K562 (cell line): ENCODE measurements at regions not wholly inside any gene's neighbourhood (a gene's known extent, or its start where the extent isn't known, plus 50 kb on each side); places are given as distances from the start of the nearest gene placed in this dataset.

Experiments
- ATAC-seq: fragments of 200-7000 bp; cut with Tn5 transposase; 3 replicates; pipeline ENCODE4 v1.9.1; 2020; ENCODE audit warnings: moderate library complexity
- BruUV-seq: library from RNA; stranded (reverse); fragments of 400-500 nt; replicated peaks from 2 replicates; lab custom pipeline; 2021; lab: Mats Ljungman, UMichigan
- CTCF ChIA-PET: fragments of 300-600 bp; formaldehyde crosslinking; extraction: SDS; loops from one replicate; lab custom pipeline; 2021; ENCODE audit warnings: low intra/inter-chr PET ratio; lab: Yijun Ruan, JAX
- POLR2A ChIA-PET: fragments of 300-600, 350-650 bp; sonication (Branson Sonifier 250); formaldehyde crosslinking; extraction: SDS; loops from one replicate; lab custom pipeline; 2021; ENCODE audit warnings: antibody characterized with exemption, inconsistent platforms; lab: Yijun Ruan, JAX
- DNase-seq, 4 experiments: peaks; one replicate each; pipeline versions ENCODE4 v3.0.0 to v3.0.0-alpha.2; 2011 to 2018; ENCODE audit warnings: low spot score in 3 of 4, mixed read lengths in 3 of 4; ENCODE audit errors: extremely low read depth in 1 of 4
- FAIRE-seq: peaks from 2 replicates; lab custom pipeline; 2011; peaks lifted over from hg19 to GRCh38; lab: Jason Lieb, UNC
- H2AFZ ChIP-seq: 2 replicates; pipeline ENCODE4 v1.6.0; 2011; ENCODE audit warnings: low read depth, low read length, control low read depth, inconsistent platforms
- H3K27ac ChIP-seq: fragments of 200-600 bp; 3 replicates; pipeline ENCODE4 v1.8.0; 2011; ENCODE audit warnings: low read depth, mild to moderate bottlenecking, control low read depth, inconsistent platforms, low read length, moderate library complexity, mixed read lengths; ENCODE audit errors: extremely low read depth
- H3K27me3 ChIP-seq, 2 experiments: fragments of 300-600 bp in 1 of 2; 2 replicates in 1 of 2; 3 replicates in 1 of 2; pipeline versions ENCODE4 v1.6.0 to v1.8.0; 2011; ENCODE audit warnings: inconsistent platforms in 2 of 2, low read length in 2 of 2, mild to moderate bottlenecking in 1 of 2, mixed read lengths in 1 of 2, moderate library complexity in 1 of 2; ENCODE audit not compliant: control insufficient read depth in 2 of 2, insufficient read depth in 2 of 2
- H3K36me3 ChIP-seq: fragments of 300-600 bp; 3 replicates; pipeline ENCODE4 v1.8.0; 2011; ENCODE audit warnings: mild to moderate bottlenecking, low read length, inconsistent platforms; ENCODE audit not compliant: control insufficient read depth, insufficient read depth
- H3K4me1 ChIP-seq, 2 experiments: fragments of 200-600 bp in 1 of 2; replicated peaks in 1 of 2; 2 replicates in 1 of 2; 3 replicates in 1 of 2; pipeline versions ENCODE4 v1.5.1 to v1.8.0; 2011; ENCODE audit warnings: inconsistent platforms in 2 of 2, low read length in 2 of 2, mild to moderate bottlenecking in 1 of 2, mixed read lengths in 1 of 2, moderate library complexity in 1 of 2; ENCODE audit not compliant: control insufficient read depth in 2 of 2, insufficient read depth in 2 of 2
- H3K4me2 ChIP-seq: 2 replicates; pipeline ENCODE4 v1.6.1; 2011; ENCODE audit warnings: low read length, control low read depth, inconsistent platforms, mixed read lengths; ENCODE audit not compliant: insufficient read depth
- H3K4me3 ChIP-seq: fragments of 200-600 bp; sonication (generic), shearing (Covaris generic); 2 replicates; pipeline ENCODE4 v1.5.1; 2016; ENCODE audit warnings: control low read depth, inconsistent platforms
- H3K79me2 ChIP-seq: fragments of 200-600 bp; 3 replicates; pipeline ENCODE4 v1.8.0; 2011; ENCODE audit warnings: low read length, inconsistent platforms; ENCODE audit not compliant: control insufficient read depth, insufficient read depth
- H3K9ac ChIP-seq, 2 experiments: 2 replicates each; pipeline versions ENCODE4 v1.6.0 to v1.6.1; 2011; ENCODE audit warnings: low read depth in 2 of 2, low read length in 2 of 2, control low read depth in 1 of 2, inconsistent platforms in 1 of 2, mild to moderate bottlenecking in 1 of 2, mixed read lengths in 1 of 2; ENCODE audit not compliant: insufficient read depth in 1 of 2
- H3K9me1 ChIP-seq: one replicate; pipeline ENCODE4 v1.6.0; 2011; ENCODE audit warnings: inconsistent platforms, mild to moderate bottlenecking, low read length, moderate library complexity; ENCODE audit not compliant: control insufficient read depth, insufficient read depth
- H3K9me3 ChIP-seq: replicated peaks from 2 replicates; pipeline ENCODE4 v1.5.1; 2011; ENCODE audit warnings: low read depth, low read length, inconsistent platforms; ENCODE audit not compliant: control insufficient read depth, insufficient read depth
- H4K20me1 ChIP-seq: replicated peaks from 2 replicates; pipeline ENCODE4 v1.6.1; 2011; ENCODE audit warnings: low read length, inconsistent platforms, mixed read lengths; ENCODE audit not compliant: control insufficient read depth, insufficient read depth
- FOXM1 ChIP-seq, 2 experiments: fragments of 450-650 bp in 1 of 2; sonication (generic) in 1 of 2; formaldehyde crosslinking in 1 of 2; IDR thresholded peaks; 2 replicates each; pipeline versions ENCODE4 v1.6.1 to v1.9.0; 2017 to 2022; ENCODE audit warnings: low read depth in 2 of 2, mild to moderate bottlenecking in 2 of 2, missing genetic modification reagents in 1 of 2, moderate library complexity in 1 of 2
- FOXP4 ChIP-seq: sonication (generic); formaldehyde crosslinking; IDR thresholded peaks from 2 replicates; pipeline ENCODE4 v1.8.0; 2022; ENCODE audit warnings: mild to moderate bottlenecking, missing genetic modification reagents, borderline replicate concordance
- HCFC1 ChIP-seq: IDR thresholded peaks from 2 replicates; pipeline ENCODE4 v1.6.1; 2012; ENCODE audit warnings: low read depth, low read length, improper control_type of control experiment
- HINFP ChIP-seq: fragments of 450-650 bp; conservative IDR thresholded peaks from 2 replicates; pipeline ENCODE4 v1.6.1; 2016; ENCODE audit warnings: missing genetic modification characterization, low read depth, mild to moderate bottlenecking, control low read depth, missing compliant biosample characterization
- HNRNPLL ChIP-seq: fragments of 200-400 bp; formaldehyde crosslinking; IDR thresholded peaks from 2 replicates; pipeline ENCODE4 v1.6.1; 2017; ENCODE audit warnings: low read length, low read depth, mild to moderate bottlenecking; ENCODE audit not compliant: poor library complexity, severe bottlenecking
- MTA3 ChIP-seq: fragments of 450-650 bp; formaldehyde crosslinking; IDR thresholded peaks from 2 replicates; pipeline ENCODE4 v1.6.1; 2017; ENCODE audit warnings: mild to moderate bottlenecking, borderline replicate concordance
- PCBP2 ChIP-seq: fragments of 200-400 bp; formaldehyde crosslinking; IDR thresholded peaks from 2 replicates; pipeline ENCODE4 v1.6.1; 2018; ENCODE audit warnings: low read length, low read depth, mild to moderate bottlenecking, moderate library complexity; ENCODE audit not compliant: poor library complexity, severe bottlenecking
- SNRNP70 ChIP-seq: fragments of 200-400 bp; formaldehyde crosslinking; optimal IDR thresholded peaks from 2 replicates; pipeline ENCODE3; 2017; ENCODE audit warnings: low read depth, low read length
- ZNF165 ChIP-seq: fragments of 250-450 bp; sonication (Bioruptor Pico); IDR thresholded peaks from 2 replicates; pipeline ENCODE4 v1.4.0; 2020; ENCODE audit warnings: borderline replicate concordance
- ZNF253 ChIP-seq: fragments of 250-450 bp; sonication (Bioruptor Pico); conservative IDR thresholded peaks from 2 replicates; pipeline ENCODE4 v1.6.1; 2021; ENCODE audit warnings: mild to moderate bottlenecking
- ZNF263 ChIP-seq: sonication (generic); formaldehyde crosslinking; IDR thresholded peaks from 2 replicates; pipeline ENCODE4 v1.8.0; 2022; ENCODE audit warnings: mild to moderate bottlenecking, missing genetic modification reagents, borderline replicate concordance
- ZNF511 ChIP-seq: sonication (generic); formaldehyde crosslinking; IDR thresholded peaks from 2 replicates; pipeline ENCODE4 v1.8.0; 2022; ENCODE audit warnings: mild to moderate bottlenecking, missing genetic modification reagents
- ZNF589 ChIP-seq: fragments of 200-800 bp; sonication (Bioruptor generic); IDR thresholded peaks from 2 replicates; pipeline ENCODE4 v1.6.1; 2016; ENCODE audit warnings: low read depth, missing genetic modification characterization, missing compliant biosample characterization
- ZNF77 ChIP-seq: fragments of 250-450 bp; sonication (Bioruptor Pico); IDR thresholded peaks from 2 replicates; pipeline ENCODE4 v1.5.0; 2020
- WGBS: fragments of 100-300 bp; shearing (Covaris generic); methylation state at CpG from one replicate; pipeline ENCODE4 v1.1.6; 2016; ENCODE audit warnings: low coverage, mixed read lengths; ENCODE audit not compliant: insufficient coverage; ENCODE audit errors: missing lambda C conversion rate; 5-methylcytosine and 5-hydroxymethylcytosine counted together
- in situ Hi-C: fragments of 300-500 bp; cut with MboI; formaldehyde crosslinking; loops from 4 replicates; pipeline ENCODE4 v1.15.0; 2018; ENCODE audit warnings: inconsistent platforms, mixed read lengths
- intact Hi-C: fragments of 100-400 bp; cut with micrococcal nuclease; formaldehyde crosslinking; loops from 2 replicates; pipeline ENCODE4 v1.14.2; 2022
- TF ChIP-seq, protein P1 (sequence below): fragments of 250-450 bp; sonication (Bioruptor Pico); IDR thresholded peaks from 2 replicates; pipeline ENCODE4 v1.5.0; 2020; ENCODE audit warnings: mild to moderate bottlenecking
- TF ChIP-seq, protein P2 (sequence below): sonication (generic); formaldehyde crosslinking; IDR thresholded peaks from 2 replicates; pipeline ENCODE4 v1.9.0; 2022; ENCODE audit warnings: mild to moderate bottlenecking, missing genetic modification reagents
- TF ChIP-seq, protein P3 (sequence below): fragments of 250-450 bp; sonication (Bioruptor Pico); IDR thresholded peaks from 2 replicates; pipeline ENCODE4 v1.9.0; 2021; ENCODE audit warnings: mild to moderate bottlenecking

GRCh38 chr1:188872376-188872775 lies 1605.3 kb downstream of the BRINP3 start:
- no peaks in the 10 kb centered on the region for H4K20me1 ChIP-seq
- intact Hi-C loops (no loop called here), in situ Hi-C loops (no loop called here)
- no peak overlapping the region for H3K4me2 ChIP-seq
- no peak overlapping the region for H3K4me3 ChIP-seq
- 0% methylated on average over 2 of the region's 2 CpGs for WGBS
- H3K9ac ChIP-seq: no peak overlapping the region
- ChIA-PET CTCF (no interaction called here), POLR2A (no interaction called here)
- H3K9me1 ChIP-seq: no peaks in the 10 kb centered on the region
- H3K27ac ChIP-seq: no peak overlapping the region
- no TSS peak for BruUV-seq
- no peaks in the 10 kb centered on the region for H3K4me1 ChIP-seq
- DNase-seq: no peak
- no peak for ATAC-seq
- H2AFZ ChIP-seq: no peak overlapping the region
- no peaks in the 10 kb centered on the region for H3K79me2 ChIP-seq
- no peaks in the 10 kb centered on the region; the same call in 1 of the 2 replicates for H3K9me3 ChIP-seq
- H3K27me3 ChIP-seq: no peaks in the 10 kb centered on the region
- FAIRE-seq: no peak
- no peaks in the 10 kb centered on the region for H3K36me3 ChIP-seq
- no peak for TF ChIP-seq HINFP
- TF ChIP-seq, protein P1, sequence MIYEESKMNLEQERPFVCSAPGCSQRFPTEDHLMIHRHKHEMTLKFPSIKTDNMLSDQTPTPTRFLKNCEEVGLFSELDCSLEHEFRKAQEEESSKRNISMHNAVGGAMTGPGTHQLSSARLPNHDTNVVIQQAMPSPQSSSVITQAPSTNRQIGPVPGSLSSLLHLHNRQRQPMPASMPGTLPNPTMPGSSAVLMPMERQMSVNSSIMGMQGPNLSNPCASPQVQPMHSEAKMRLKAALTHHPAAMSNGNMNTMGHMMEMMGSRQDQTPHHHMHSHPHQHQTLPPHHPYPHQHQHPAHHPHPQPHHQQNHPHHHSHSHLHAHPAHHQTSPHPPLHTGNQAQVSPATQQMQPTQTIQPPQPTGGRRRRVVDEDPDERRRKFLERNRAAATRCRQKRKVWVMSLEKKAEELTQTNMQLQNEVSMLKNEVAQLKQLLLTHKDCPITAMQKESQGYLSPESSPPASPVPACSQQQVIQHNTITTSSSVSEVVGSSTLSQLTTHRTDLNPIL (CRISPR knock-in tag): no peak
- TF ChIP-seq HNRNPLL: no peak
- TF ChIP-seq, protein P2, sequence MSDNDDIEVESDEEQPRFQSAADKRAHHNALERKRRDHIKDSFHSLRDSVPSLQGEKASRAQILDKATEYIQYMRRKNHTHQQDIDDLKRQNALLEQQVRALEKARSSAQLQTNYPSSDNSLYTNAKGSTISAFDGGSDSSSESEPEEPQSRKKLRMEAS (CRISPR knock-in tag): no peak
- TF ChIP-seq HCFC1: no peak
- no peak for TF ChIP-seq ZNF253 (CRISPR knock-in tag)
- no peak for TF ChIP-seq ZNF511
- no peak for TF ChIP-seq ZNF77 (CRISPR knock-in tag)
- TF ChIP-seq ZNF263 (CRISPR knock-in tag): no peak
- no peak for TF ChIP-seq FOXM1 (IDR thresholded peaks at IDR 0.05; ENCODE audit: low read depth)
- TF ChIP-seq FOXM1 (CRISPR knock-in tag; IDR thresholded peaks at IDR 0.05; ENCODE audit: low read depth): no peak
- TF ChIP-seq SNRNP70: no peak
- TF ChIP-seq ZNF165: no peak
- TF ChIP-seq ZNF589 (CRISPR knock-in tag): no peak
- TF ChIP-seq, protein P3, sequence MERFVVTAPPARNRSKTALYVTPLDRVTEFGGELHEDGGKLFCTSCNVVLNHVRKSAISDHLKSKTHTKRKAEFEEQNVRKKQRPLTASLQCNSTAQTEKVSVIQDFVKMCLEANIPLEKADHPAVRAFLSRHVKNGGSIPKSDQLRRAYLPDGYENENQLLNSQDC (CRISPR knock-in tag): no peak
- no peak for TF ChIP-seq MTA3
- no peak for TF ChIP-seq FOXP4 (CRISPR knock-in tag)
- no peak for TF ChIP-seq PCBP2
